Transverse colon (tissue), 1 donor: ENCODE measurements at regions not wholly inside any gene's neighbourhood (a gene's known extent, or its start where the extent isn't known, plus 50 kb on each side); places are given as distances from the start of the nearest gene placed in this dataset.

ENCODE experiments used
- EP300 ChIP-seq: sonication (generic); formaldehyde crosslinking; IDR thresholded peaks from one replicate; pipeline ENCODE4 v1.6.1; 2017; ENCODE audit warnings: antibody characterized with exemption, low read depth
- POLR2A ChIP-seq: fragments of 450-650 bp; IDR thresholded peaks from one replicate; pipeline ENCODE4 v1.6.1; 2016; ENCODE audit warnings: antibody characterized with exemption, mild to moderate bottlenecking, moderate library complexity

- TF ChIP-seq EP300: no peak
- no peak for TF ChIP-seq POLR2A
These were observed 83.6 kb upstream of the BNC2 start for GRCh38 chr9:16954040-16954439.
